Fibroblast of skin of back (primary cell): ENCODE measurements at regions not wholly inside any gene's neighbourhood (a gene's known extent, or its start where the extent isn't known, plus 50 kb on each side); places are given as distances from the start of the nearest gene placed in this dataset.
"Not testable (repeated sequence)": the region's sequence is repeated elsewhere in the genome, so short reads cannot be mapped to it uniquely, and the experiment has no call there.

ENCODE experiments used
- DNase-seq: peaks from one replicate; pipeline ENCODE4 v3.0.0-alpha.2; 2013

- DNase-seq, result no peak
These were observed 58.2 kb downstream of the TMEM270 start for GRCh38 chr7:73918926-73919693.

- no peak for DNase-seq
These were observed 58.9 kb downstream of the TMEM270 start for GRCh38 chr7:73919694-73920375.

GRCh38 chr7:73920406-73921134, 59.6 kb downstream of the TMEM270 start:
- DNase-seq, result no peak

GRCh38 chr7:73921623-73922528, 60.9 kb downstream of the TMEM270 start:
- no peak for DNase-seq

GRCh38 chr7:73928644-73929043, 67.7 kb downstream of the TMEM270 start:
- not testable (repeated sequence) for DNase-seq

DNA sequence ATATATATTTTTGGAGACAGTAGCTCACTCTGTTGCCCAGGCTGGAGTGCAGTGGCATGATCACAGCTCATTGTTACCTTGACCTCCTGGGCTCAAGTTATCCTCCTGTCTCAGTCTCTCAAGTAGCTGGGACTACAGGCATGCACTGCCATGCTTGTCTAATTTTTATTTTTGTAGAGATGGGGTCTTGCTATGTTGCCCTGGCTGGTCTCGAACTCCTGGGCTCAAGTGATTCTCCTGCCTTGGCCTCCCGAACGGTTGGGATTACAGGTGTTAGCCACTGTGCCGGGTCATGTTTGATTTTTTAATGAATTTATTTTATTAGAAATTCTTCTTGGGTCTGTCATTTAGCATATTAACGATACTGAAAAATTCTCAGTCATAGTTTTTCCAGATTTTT, 70.5 kb downstream of the TMEM270 start:
- no peak for DNase-seq

GRCh38 chr7:73932364-73932763, 71.4 kb downstream of the TMEM270 start:
- peak; percentile 7 for DNase-seq

- DNase-seq, result no peak
These were observed 72.1 kb downstream of the TMEM270 start for GRCh38 chr7:73933091-73933490.

DNA sequence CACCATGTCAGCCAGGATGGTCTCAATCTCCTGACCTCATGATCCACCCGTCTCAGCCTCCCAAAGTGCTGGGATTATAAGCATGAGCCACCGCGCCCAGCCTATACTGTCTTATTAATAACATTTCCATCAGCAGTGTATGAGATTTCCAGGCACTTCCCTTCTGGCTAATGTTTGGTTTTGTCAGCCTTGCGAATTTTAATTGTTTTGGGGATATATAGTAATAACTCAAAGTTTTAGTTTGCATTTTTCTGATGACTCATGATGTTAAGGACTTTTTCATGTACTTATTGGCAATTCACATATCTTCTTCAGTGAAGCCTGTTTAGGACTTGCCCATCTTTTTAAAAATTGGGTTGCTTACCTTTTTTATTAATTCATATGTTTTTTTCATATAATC, 76.0 kb downstream of the TMEM270 start:
- peak; percentile 18 for DNase-seq

GRCh38 chr7:73937650-73938049, 76.7 kb downstream of the TMEM270 start:
- DNase-seq, result not testable (repeated sequence)

DNA sequence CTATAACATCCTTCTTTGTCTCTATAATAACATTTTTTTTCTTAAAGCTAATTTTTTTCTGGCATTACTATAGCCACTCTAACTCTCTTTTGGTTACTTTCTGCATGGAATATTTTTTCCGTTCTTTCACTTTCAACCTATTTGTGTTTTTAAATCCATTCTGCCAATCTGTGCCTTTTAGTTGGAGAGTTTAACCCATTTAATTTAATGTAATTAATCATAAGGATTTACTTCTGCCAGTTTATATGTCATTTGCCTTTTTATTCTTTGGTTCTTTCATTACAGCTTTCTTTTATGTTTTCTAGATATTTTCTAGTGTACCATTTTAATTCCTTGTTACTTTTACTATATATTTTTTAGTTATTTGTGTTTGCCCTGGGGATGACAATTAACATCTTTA, 78.6 kb downstream of the TMEM270 start:
- DNase-seq, result no peak

- no peak for DNase-seq
These were observed 79.8 kb downstream of the TMEM270 start for GRCh38 chr7:73940701-73941238.

DNA sequence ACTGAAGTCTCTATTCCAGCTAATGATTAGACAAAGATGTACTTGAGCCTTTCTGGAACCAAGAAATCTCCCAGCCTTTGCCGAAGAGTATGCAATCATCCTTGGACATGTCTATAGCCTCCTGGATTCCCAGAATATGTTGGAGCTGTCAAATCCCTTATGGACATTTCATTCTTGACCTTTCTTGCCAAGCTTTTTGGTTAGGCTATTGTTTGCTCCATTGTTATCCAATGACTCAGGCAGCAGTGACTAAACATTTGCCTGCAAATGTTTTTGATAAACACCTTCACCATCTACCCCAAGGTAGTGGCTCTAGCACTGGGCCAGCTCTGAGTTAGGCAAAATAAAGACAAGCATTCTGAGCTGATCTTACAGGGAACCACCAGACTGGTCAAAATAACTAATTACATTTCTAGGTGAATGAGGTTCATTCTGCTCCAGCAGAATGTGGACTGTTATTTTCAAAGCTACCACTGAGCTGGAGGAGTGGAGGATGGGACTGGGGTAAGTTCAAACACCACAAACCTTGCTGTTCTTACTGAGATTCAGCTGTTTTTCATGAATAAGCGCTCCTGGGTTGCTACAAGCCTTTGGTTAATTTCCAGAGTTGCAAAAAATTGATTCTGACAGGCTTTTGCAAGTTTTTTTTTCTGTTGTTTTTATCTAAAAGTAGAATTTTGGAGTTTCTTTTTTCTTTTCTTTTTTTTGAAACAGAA, 81.0 kb downstream of the TMEM270 start:
- DNase-seq, result peak; percentile 38

DNA sequence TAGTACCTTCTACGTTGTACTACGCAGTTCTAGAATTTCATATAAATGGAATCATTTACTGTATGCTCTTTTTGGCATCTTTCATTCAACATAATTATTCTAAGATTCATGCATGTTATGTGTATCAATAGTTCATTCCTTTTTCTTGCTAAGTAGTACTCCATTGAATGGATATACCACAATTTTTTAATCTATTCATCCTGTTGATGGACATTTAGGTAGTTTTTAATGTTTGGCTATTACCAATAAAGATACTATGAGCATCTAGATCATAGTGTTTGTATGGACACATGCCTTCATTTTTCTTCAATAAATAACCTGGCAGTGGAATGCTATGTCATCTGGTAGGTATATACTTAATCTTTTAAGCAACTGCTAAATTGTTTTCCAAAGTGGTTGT, 83.0 kb upstream of the ELN start:
- no peak for DNase-seq

GRCh38 chr7:73948287-73948686, 79.7 kb upstream of the ELN start:
- DNase-seq, result no peak

DNA sequence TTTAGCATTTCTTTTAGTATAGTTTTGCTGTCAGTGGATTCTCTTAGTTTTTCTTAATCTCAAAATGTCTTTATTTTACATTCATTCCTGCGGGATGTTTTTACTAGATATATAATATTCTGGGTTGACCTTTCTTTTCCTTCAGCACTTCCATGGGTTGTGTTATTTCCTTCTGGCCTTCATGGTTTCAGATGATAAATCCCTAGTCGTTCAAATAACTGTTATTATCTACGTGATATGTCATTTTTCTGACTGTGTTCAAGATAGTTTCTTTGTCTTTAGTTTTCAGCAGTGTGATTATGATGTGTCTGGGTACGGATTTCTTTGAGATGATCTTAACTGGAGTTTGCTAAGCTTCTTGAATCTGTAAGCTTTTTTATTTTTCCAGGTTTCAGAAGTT, 75.7 kb upstream of the ELN start:
- no peak for DNase-seq

DNA sequence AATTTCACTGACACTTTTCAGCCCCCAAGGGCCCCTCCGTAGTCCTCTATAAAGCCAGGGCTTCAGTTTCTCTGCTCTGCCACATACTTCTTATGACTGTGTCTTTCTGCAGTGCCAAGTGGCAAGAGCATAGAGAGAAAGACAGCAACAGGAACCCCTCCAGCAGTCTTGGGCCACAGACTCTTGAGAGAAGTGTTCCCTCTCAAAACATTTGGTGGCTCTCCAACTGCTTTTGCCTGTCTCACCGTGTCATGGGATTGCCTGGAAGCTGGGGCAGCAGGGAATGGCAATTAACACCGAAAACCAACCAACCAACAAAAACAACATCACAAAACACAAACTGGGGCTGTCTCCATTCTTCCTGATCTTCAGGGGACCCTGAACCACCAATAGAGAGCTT, 73.8 kb upstream of the ELN start:
- DNase-seq, result no peak

DNA sequence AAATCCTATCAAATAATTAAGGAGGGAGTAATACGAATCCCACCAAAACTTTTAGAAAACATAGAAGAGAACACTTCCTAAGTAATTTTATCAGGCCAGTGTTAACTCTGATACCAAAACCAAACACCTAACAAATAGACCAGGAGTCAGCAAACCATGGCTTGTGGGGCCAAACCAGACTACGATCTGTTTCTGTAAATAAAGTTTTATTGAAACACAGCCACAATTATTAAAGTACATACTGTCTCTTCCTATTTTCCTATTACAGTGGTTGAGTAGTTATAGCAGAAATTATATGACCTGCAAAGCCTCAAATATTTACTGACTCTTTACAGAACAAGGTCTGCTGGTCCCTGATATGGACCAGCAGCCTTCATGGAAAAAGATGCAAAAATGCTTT, 73.1 kb upstream of the ELN start:
- no peak for DNase-seq

- DNase-seq, result no peak
These were observed 67.4 kb upstream of the ELN start for GRCh38 chr7:73960548-73960947.

GRCh38 chr7:73961991-73962390, 66.0 kb upstream of the ELN start:
- not testable (repeated sequence) for DNase-seq

DNA sequence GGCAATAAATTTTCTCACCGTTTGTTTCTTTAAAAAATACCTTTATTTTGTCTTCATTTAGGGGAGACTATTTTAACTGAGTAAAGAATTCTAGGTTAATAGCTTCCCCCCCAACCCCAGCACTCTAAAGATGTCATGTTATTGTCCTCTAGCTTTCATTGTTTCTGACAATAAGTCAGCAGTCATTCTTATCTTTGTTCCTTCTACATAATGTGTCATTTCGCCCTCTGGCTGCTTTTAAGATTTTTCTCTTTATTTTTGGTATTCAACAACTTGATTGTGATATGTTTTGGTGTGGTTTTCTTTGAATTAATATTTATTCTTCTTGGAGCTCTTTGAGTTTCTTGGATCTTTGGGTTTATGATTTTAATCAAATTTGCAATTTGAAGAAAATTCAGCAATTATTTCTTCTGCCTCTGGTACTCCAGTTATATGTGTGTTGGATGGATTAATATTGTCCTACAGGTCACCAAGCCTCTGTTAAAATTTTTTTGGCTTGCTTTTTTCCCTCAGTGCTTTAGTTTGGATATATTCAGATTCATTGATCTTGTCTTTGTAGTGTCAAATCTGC, 64.6 kb upstream of the ELN start:
- DNase-seq, result no peak
